ENCODE measurements at regions not wholly inside any gene's neighbourhood (a gene's known extent, or its start where the extent isn't known, plus 50 kb on each side); places are given as distances from the start of the nearest gene placed in this dataset.

DNA sequence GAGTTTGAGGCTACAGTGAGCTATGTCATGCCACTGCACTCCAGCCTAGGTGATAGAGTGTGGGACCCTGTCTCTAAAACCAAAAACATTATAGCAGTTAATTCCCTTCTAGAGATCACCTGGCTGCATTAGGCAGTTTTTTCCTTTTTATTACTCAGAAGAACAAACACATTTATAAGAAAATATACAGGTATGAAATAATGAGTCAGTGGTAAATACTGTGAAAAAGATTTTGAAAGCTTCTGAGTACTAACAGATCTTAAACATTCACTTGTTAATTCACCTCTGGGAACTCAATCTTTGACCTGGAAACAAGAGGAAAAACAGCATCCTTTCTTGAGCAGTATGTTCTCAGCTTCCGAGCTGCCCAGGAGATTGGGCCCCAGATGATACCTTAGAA is 64.1 kb downstream of the UCHL1 start:
- Histone ChIP-seq H3K4me1 (ENCODE audit: insufficient read depth) (no peaks in the 10 kb centered on the region), H4K20me1 (ENCODE audit: insufficient read depth, poor library complexity, severe bottlenecking) (no peaks in the 10 kb centered on the region), H2AFZ (no peak overlapping the region), H3K4me3 (no peak overlapping the region), H3K36me3 (replicated peaks; ENCODE audit: insufficient read depth, low read depth) (no peaks in the 10 kb centered on the region), H3K27ac (no peak overlapping the region), H3K27me3 (no peaks in the 10 kb centered on the region), H3K79me2 (no peaks in the 10 kb centered on the region), H3K4me2 (no peak overlapping the region), H3K9me3 (ENCODE audit: low read depth) (no peaks in the 10 kb centered on the region), H3K9me2 (replicated peaks; ENCODE audit: insufficient read depth) (no peaks in the 10 kb centered on the region)
- WGBS (ENCODE audit: low lambda C conversion rate, missing lambda C conversion rate) = 68% methylated on average over 1 of the region's 1 CpG
- no peak for TF ChIP-seq EZH2 (IDR thresholded peaks at IDR 0.05; ENCODE audit: borderline replicate concordance)
- TF ChIP-seq EZH2phosphoT487 (IDR thresholded peaks at IDR 0.05; ENCODE audit: low read depth, severe bottlenecking, unreplicated experiment) = no peak
- no peak for DNase-seq (ENCODE audit: low spot score)

DNA sequence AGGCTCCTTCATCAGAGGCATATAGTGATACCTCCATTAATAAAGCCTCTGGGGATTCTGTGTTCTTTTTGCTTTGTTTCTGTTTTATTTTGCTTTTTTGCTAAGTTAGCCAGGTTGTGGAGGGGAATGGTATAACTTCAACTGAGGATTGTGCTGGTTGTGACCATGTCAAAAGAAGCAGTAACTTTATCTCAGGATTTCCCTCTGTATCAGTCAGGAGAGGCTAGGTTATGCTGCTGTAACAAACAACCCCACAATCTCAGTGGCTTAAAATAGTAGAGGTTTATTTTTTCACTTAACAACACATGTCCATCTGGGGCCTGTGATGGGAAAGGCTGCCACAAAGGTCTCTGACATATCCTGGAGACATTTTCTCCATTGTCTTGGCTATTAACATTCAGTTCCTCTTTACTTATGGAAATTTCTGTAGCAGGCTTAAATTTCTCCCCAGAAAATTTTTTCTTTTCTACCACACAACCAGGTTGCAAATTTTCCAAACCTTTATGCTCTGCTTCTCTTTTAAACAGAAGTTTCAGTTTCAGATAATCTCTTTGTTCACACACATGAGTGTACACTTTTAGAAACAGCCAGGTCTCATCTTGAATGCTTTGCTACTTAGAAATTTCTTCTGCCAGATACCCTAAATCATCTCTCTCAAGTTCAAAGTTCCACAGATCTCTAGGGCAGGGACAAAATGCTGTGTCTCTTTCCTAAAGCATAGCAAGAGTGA is 64.7 kb downstream of the UCHL1 start:
- H4K20me1 ChIP-seq (ENCODE audit: insufficient read depth, poor library complexity, severe bottlenecking) = no peaks in the 10 kb centered on the region
- no peak for DNase-seq (ENCODE audit: low spot score)
- no peak overlapping the region for H3K27ac ChIP-seq
- no peaks in the 10 kb centered on the region for H3K9me2 ChIP-seq (replicated peaks; ENCODE audit: insufficient read depth)
- no peaks in the 10 kb centered on the region for H3K9me3 ChIP-seq (ENCODE audit: low read depth)
- no peak overlapping the region for H3K4me3 ChIP-seq
- TF ChIP-seq EZH2phosphoT487 (IDR thresholded peaks at IDR 0.05; ENCODE audit: low read depth, severe bottlenecking, unreplicated experiment) (no peak), EZH2 (IDR thresholded peaks at IDR 0.05; ENCODE audit: borderline replicate concordance) (no peak)
- TF ChIP-seq, protein P1, sequence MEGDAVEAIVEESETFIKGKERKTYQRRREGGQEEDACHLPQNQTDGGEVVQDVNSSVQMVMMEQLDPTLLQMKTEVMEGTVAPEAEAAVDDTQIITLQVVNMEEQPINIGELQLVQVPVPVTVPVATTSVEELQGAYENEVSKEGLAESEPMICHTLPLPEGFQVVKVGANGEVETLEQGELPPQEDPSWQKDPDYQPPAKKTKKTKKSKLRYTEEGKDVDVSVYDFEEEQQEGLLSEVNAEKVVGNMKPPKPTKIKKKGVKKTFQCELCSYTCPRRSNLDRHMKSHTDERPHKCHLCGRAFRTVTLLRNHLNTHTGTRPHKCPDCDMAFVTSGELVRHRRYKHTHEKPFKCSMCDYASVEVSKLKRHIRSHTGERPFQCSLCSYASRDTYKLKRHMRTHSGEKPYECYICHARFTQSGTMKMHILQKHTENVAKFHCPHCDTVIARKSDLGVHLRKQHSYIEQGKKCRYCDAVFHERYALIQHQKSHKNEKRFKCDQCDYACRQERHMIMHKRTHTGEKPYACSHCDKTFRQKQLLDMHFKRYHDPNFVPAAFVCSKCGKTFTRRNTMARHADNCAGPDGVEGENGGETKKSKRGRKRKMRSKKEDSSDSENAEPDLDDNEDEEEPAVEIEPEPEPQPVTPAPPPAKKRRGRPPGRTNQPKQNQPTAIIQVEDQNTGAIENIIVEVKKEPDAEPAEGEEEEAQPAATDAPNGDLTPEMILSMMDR (IDR thresholded peaks at IDR 0.05; ENCODE audit: poor library complexity) = no peak
- no peak overlapping the region for H3K4me2 ChIP-seq
- no peaks in the 10 kb centered on the region for H3K79me2 ChIP-seq
- no peaks in the 10 kb centered on the region for H3K4me1 ChIP-seq (ENCODE audit: insufficient read depth)
- H2AFZ ChIP-seq = no peak overlapping the region
- H3K27me3 ChIP-seq = no peaks in the 10 kb centered on the region
- no peaks in the 10 kb centered on the region for H3K36me3 ChIP-seq (replicated peaks; ENCODE audit: insufficient read depth, low read depth)

- Histone ChIP-seq H3K4me3 (no peak overlapping the region), H3K36me3 (replicated peaks; ENCODE audit: insufficient read depth, low read depth) (no peaks in the 10 kb centered on the region), H3K27ac (no peak overlapping the region), H3K9me2 (replicated peaks; ENCODE audit: insufficient read depth) (no peaks in the 10 kb centered on the region), H2AFZ (no peak overlapping the region), H3K27me3 (no peaks in the 10 kb centered on the region), H3K79me2 (no peaks in the 10 kb centered on the region), H3K4me1 (ENCODE audit: insufficient read depth) (no peaks in the 10 kb centered on the region), H4K20me1 (ENCODE audit: insufficient read depth, poor library complexity, severe bottlenecking) (no peaks in the 10 kb centered on the region), H3K9me3 (ENCODE audit: low read depth) (no peaks in the 10 kb centered on the region), H3K4me2 (no peak overlapping the region)
- DNase-seq (ENCODE audit: low spot score) = no peak
- WGBS (ENCODE audit: low lambda C conversion rate, missing lambda C conversion rate) = 96% methylated on average over 4 of the region's 4 CpGs
- TF ChIP-seq EZH2 (IDR thresholded peaks at IDR 0.05; ENCODE audit: borderline replicate concordance) = no peak
- TF ChIP-seq, protein P1 (IDR thresholded peaks at IDR 0.05; ENCODE audit: poor library complexity) = no peak
- no peak for TF ChIP-seq EZH2phosphoT487 (IDR thresholded peaks at IDR 0.05; ENCODE audit: low read depth, severe bottlenecking, unreplicated experiment)
Measured at GRCh38 chr4:41322617-41323016, 65.9 kb downstream of the UCHL1 start.

- Histone ChIP-seq H3K27ac (no peak overlapping the region), H3K4me1 (ENCODE audit: insufficient read depth) (no peaks in the 10 kb centered on the region), H3K79me2 (no peaks in the 10 kb centered on the region), H3K36me3 (replicated peaks; ENCODE audit: insufficient read depth, low read depth) (no peaks in the 10 kb centered on the region), H3K4me2 (no peak overlapping the region), H3K9me2 (replicated peaks; ENCODE audit: insufficient read depth) (no peaks in the 10 kb centered on the region), H3K27me3 (no peaks in the 10 kb centered on the region), H2AFZ (no peak overlapping the region), H4K20me1 (ENCODE audit: insufficient read depth, poor library complexity, severe bottlenecking) (no peaks in the 10 kb centered on the region), H3K9me3 (ENCODE audit: low read depth) (no peaks in the 10 kb centered on the region), H3K4me3 (no peak overlapping the region)
- DNase-seq (ENCODE audit: low spot score) = no peak
- TF ChIP-seq, protein P1 (IDR thresholded peaks at IDR 0.05; ENCODE audit: poor library complexity) = no peak
- no peak for TF ChIP-seq EZH2phosphoT487 (IDR thresholded peaks at IDR 0.05; ENCODE audit: low read depth, severe bottlenecking, unreplicated experiment)
- TF ChIP-seq EZH2 (IDR thresholded peaks at IDR 0.05; ENCODE audit: borderline replicate concordance) = no peak
- 96% methylated on average over 1 of the region's 1 CpG for WGBS (ENCODE audit: low lambda C conversion rate, missing lambda C conversion rate)
Measured at GRCh38 chr4:41323179-41323578, 66.5 kb downstream of the UCHL1 start.
